Kidney glomerular epithelial cell (primary cell): ENCODE measurements at regions not wholly inside any gene's neighbourhood (a gene's known extent, or its start where the extent isn't known, plus 50 kb on each side); places are given as distances from the start of the nearest gene placed in this dataset.
"Not testable (repeated sequence)": the region's sequence is repeated elsewhere in the genome, so short reads cannot be mapped to it uniquely, and the experiment has no call there.

ENCODE experiments used
- DNase-seq: peaks from one replicate; lab custom pipeline; 2025; lab: John Stamatoyannopoulos, UW

GRCh38 chr18:44321868-44322590 lies 358.7 kb upstream of the SETBP1 start:
- DNase-seq, result no peak

GRCh38 chr18:44323125-44323524 lies 357.6 kb upstream of the SETBP1 start:
- DNase-seq, result no peak

GRCh38 chr18:44324361-44324760 lies 356.3 kb upstream of the SETBP1 start:
- no peak for DNase-seq

- peak; percentile 45 for DNase-seq
Observed at GRCh38 chr18:44325903-44326635, 354.6 kb upstream of the SETBP1 start.

GRCh38 chr18:44331656-44332570 lies 348.8 kb upstream of the SETBP1 start:
- no peak for DNase-seq

GRCh38 chr18:44341759-44342158 lies 338.9 kb upstream of the SETBP1 start:
- DNase-seq, result no peak

GRCh38 chr18:44342162-44342561 lies 338.5 kb upstream of the SETBP1 start:
- DNase-seq, result no peak

- no peak for DNase-seq
Observed at GRCh38 chr18:44342946-44343345, 337.7 kb upstream of the SETBP1 start.

- DNase-seq, result no peak
Observed at GRCh38 chr18:44343570-44343969, 337.1 kb upstream of the SETBP1 start.

- no peak for DNase-seq
Observed at GRCh38 chr18:44356566-44357157, 324.0 kb upstream of the SETBP1 start.

- no peak for DNase-seq
Observed at GRCh38 chr18:44358402-44358801, 322.3 kb upstream of the SETBP1 start.

- DNase-seq, result not testable (repeated sequence)
Observed at GRCh38 chr18:44359741-44360140, 320.9 kb upstream of the SETBP1 start.

- not testable (repeated sequence) for DNase-seq
Observed at GRCh38 chr18:44362213-44362612, 318.5 kb upstream of the SETBP1 start.

GRCh38 chr18:44370861-44371260 lies 309.8 kb upstream of the SETBP1 start:
- DNase-seq, result no peak

- DNase-seq, result no peak
Observed at GRCh38 chr18:44374966-44375365, 305.7 kb upstream of the SETBP1 start.

GRCh38 chr18:44386401-44386800 lies 294.3 kb upstream of the SETBP1 start:
- DNase-seq, result no peak

- DNase-seq, result no peak
Observed at GRCh38 chr18:44388329-44388728, 292.4 kb upstream of the SETBP1 start.

- no peak for DNase-seq
Observed at GRCh38 chr18:44392933-44393332, 287.8 kb upstream of the SETBP1 start.

- no peak for DNase-seq
Observed at GRCh38 chr18:44393406-44393805, 287.3 kb upstream of the SETBP1 start.

GRCh38 chr18:44396550-44396949 lies 284.1 kb upstream of the SETBP1 start:
- DNase-seq, result no peak

GRCh38 chr18:44409071-44409470 lies 271.6 kb upstream of the SETBP1 start:
- DNase-seq, result no peak

GRCh38 chr18:44409515-44409914 lies 271.2 kb upstream of the SETBP1 start:
- no peak for DNase-seq
